Epithelial cell of esophagus (primary cell): ENCODE measurements at regions not wholly inside any gene's neighbourhood (a gene's known extent, or its start where the extent isn't known, plus 50 kb on each side); places are given as distances from the start of the nearest gene placed in this dataset.

Source experiments
- DNase-seq: peaks from one replicate; pipeline ENCODE4 v3.0.0; 2010; ENCODE audit warnings: low read depth
- H3K4me3 ChIP-seq: 2 replicates; pipeline ENCODE4 v1.5.1; 2011; ENCODE audit warnings: mild to moderate bottlenecking, low read length, control low read depth
- TF ChIP-seq, protein P1 (sequence below): IDR thresholded peaks from 2 replicates; pipeline ENCODE4 v1.5.1; 2011; ENCODE audit warnings: low read depth, mild to moderate bottlenecking, low read length, control low read depth, inconsistent platforms; ENCODE audit not compliant: insufficient read depth; ENCODE audit errors: missing control alignments

GRCh38 chr3:72171946-72172345 is 387.0 kb upstream of the PROK2 start:
- TF ChIP-seq, protein P1, sequence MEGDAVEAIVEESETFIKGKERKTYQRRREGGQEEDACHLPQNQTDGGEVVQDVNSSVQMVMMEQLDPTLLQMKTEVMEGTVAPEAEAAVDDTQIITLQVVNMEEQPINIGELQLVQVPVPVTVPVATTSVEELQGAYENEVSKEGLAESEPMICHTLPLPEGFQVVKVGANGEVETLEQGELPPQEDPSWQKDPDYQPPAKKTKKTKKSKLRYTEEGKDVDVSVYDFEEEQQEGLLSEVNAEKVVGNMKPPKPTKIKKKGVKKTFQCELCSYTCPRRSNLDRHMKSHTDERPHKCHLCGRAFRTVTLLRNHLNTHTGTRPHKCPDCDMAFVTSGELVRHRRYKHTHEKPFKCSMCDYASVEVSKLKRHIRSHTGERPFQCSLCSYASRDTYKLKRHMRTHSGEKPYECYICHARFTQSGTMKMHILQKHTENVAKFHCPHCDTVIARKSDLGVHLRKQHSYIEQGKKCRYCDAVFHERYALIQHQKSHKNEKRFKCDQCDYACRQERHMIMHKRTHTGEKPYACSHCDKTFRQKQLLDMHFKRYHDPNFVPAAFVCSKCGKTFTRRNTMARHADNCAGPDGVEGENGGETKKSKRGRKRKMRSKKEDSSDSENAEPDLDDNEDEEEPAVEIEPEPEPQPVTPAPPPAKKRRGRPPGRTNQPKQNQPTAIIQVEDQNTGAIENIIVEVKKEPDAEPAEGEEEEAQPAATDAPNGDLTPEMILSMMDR, result no peak
- DNase-seq, result no peak
- H3K4me3 ChIP-seq, result no peak overlapping the region

GRCh38 chr3:72171463-72171881 is 386.5 kb upstream of the PROK2 start:
- DNase-seq, result no peak
- no peak overlapping the region for H3K4me3 ChIP-seq
- TF ChIP-seq, protein P1, result no peak

GRCh38 chr3:72169561-72170472 is 384.9 kb upstream of the PROK2 start:
- H3K4me3 ChIP-seq, result no peak overlapping the region
- DNase-seq, result no peak
- TF ChIP-seq, protein P1, result no peak

DNA sequence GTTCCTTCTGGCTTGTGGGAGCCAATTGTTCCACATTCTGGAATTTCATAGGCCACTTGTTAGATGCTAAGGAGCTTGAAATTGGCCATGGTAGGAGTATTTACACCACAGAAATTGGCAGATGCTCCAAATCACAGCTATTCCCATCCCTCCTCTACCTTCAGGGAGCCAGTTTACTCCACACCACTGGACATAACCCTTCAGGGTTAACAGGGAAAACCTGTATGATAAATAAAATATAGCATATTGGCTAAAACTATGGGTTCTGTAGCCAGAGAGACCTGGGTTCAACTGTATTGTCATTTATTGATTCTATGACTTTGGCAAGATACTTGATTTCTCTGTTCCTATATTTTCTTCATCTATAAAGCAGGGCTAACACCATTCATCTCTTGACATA is 384.2 kb upstream of the PROK2 start:
- TF ChIP-seq, protein P1, result no peak
- H3K4me3 ChIP-seq, result no peak overlapping the region
- no peak for DNase-seq

DNA sequence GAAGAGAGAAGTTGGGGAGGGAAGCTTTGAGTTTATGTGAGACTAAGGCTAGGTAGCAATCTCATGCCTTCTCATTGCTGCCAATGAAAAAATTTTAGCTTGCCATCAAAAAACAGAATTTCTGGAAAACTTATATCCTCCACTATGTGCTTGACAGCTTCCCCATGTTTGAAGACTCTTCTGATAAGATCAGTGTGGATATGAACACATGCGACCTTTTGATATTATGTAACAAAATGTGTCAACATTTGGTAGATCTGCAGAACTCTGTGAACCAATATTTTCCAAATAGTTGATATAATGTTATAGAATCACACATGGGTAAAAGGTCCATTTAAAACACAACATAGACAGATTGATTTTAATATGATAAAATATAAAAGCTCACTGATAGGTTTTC is 380.9 kb upstream of the PROK2 start:
- DNase-seq, result no peak
- TF ChIP-seq, protein P1, result no peak
- no peak overlapping the region for H3K4me3 ChIP-seq

- TF ChIP-seq, protein P1, result no peak
- DNase-seq, result no peak
- H3K4me3 ChIP-seq, result no peak overlapping the region
Observed at GRCh38 chr3:72165317-72165716, 380.4 kb upstream of the PROK2 start.

DNA sequence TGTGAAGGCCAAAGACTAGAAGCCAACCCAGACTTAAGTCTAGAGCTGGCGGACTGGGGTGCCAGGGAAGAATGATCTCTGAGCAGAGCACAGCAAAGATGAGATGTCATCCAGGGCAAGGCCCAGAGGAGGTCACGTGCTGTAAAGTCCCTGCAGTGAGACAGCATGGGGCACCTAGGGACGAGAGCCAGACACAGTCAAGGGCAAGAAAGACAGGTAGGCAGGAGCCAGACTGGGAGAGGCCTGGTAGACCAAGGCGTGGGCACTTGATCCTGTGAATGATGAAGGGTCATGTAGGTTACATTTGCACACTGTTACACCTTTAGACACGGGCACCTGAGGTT is 379.7 kb upstream of the PROK2 start:
- TF ChIP-seq, protein P1, result no peak
- no peak for DNase-seq
- no peak overlapping the region for H3K4me3 ChIP-seq
